GM21528 (cell line): ENCODE measurements at regions not wholly inside any gene's neighbourhood (a gene's known extent, or its start where the extent isn't known, plus 50 kb on each side); places are given as distances from the start of the nearest gene placed in this dataset.

Source experiments
- ATAC-seq: cut with Tn5 transposase; IDR thresholded peaks from one replicate; pipeline ENCODE4 v1.9.1; 2021; ENCODE audit warnings: mild to moderate bottlenecking, moderate library complexity; ENCODE audit not compliant: unreplicated experiment, low FRiP score

GRCh38 chr1:38327559-38327973, 281.0 kb upstream of the POU3F1 start:
- no peak for ATAC-seq

- ATAC-seq, result no peak
Measured at GRCh38 chr1:38326856-38327255, 280.3 kb upstream of the POU3F1 start.

GRCh38 chr1:38326135-38326534, 279.5 kb upstream of the POU3F1 start:
- no peak for ATAC-seq

- no peak for ATAC-seq
Measured at GRCh38 chr1:38312753-38313152, 266.2 kb upstream of the POU3F1 start.

- ATAC-seq, result no peak
Measured at GRCh38 chr1:38310079-38310478, 263.5 kb upstream of the POU3F1 start.

GRCh38 chr1:38308780-38309179, 262.2 kb upstream of the POU3F1 start:
- no peak for ATAC-seq

- no peak for ATAC-seq
Measured at GRCh38 chr1:38305666-38306065, 259.1 kb upstream of the POU3F1 start.

- ATAC-seq, result no peak
Measured at GRCh38 chr1:38303843-38304242, 257.2 kb upstream of the POU3F1 start.

GRCh38 chr1:38301040-38301439, 254.4 kb upstream of the POU3F1 start:
- no peak for ATAC-seq

- no peak for ATAC-seq
Measured at GRCh38 chr1:38300616-38301015, 254.0 kb upstream of the POU3F1 start.

- ATAC-seq, result no peak
Measured at GRCh38 chr1:38297842-38298241, 251.2 kb upstream of the POU3F1 start.

GRCh38 chr1:38297246-38297645, 250.7 kb upstream of the POU3F1 start:
- ATAC-seq, result no peak

- no peak for ATAC-seq
Measured at GRCh38 chr1:38296047-38296446, 249.5 kb upstream of the POU3F1 start.

GRCh38 chr1:38293567-38293966, 247.0 kb upstream of the POU3F1 start:
- ATAC-seq, result no peak

- ATAC-seq, result no peak
Measured at GRCh38 chr1:38292969-38293368, 246.4 kb upstream of the POU3F1 start.

- no peak for ATAC-seq
Measured at GRCh38 chr1:38291906-38292521, 245.4 kb upstream of the POU3F1 start.

- no peak for ATAC-seq
Measured at GRCh38 chr1:38291336-38291735, 244.7 kb upstream of the POU3F1 start.

GRCh38 chr1:38289034-38289433, 242.4 kb upstream of the POU3F1 start:
- no peak for ATAC-seq

GRCh38 chr1:38287547-38287946, 241.0 kb upstream of the POU3F1 start:
- ATAC-seq, result no peak

GRCh38 chr1:38287036-38287435, 240.4 kb upstream of the POU3F1 start:
- no peak for ATAC-seq

GRCh38 chr1:38285807-38286530, 239.4 kb upstream of the POU3F1 start:
- ATAC-seq, result no peak

- ATAC-seq, result no peak
Measured at GRCh38 chr1:38284953-38285352, 238.4 kb upstream of the POU3F1 start.
